HG03575 (cell line): ENCODE measurements at regions not wholly inside any gene's neighbourhood (a gene's known extent, or its start where the extent isn't known, plus 50 kb on each side); places are given as distances from the start of the nearest gene placed in this dataset.
"Not testable (repeated sequence)": the region's sequence is repeated elsewhere in the genome, so short reads cannot be mapped to it uniquely, and the experiment has no call there.

Source experiments
- ATAC-seq: cut with Tn5 transposase; IDR thresholded peaks from one replicate; pipeline ENCODE4 v1.9.1; 2021; ENCODE audit not compliant: unreplicated experiment, insufficient number of reproducible peaks, low FRiP score; ENCODE audit errors: extremely low read depth

DNA sequence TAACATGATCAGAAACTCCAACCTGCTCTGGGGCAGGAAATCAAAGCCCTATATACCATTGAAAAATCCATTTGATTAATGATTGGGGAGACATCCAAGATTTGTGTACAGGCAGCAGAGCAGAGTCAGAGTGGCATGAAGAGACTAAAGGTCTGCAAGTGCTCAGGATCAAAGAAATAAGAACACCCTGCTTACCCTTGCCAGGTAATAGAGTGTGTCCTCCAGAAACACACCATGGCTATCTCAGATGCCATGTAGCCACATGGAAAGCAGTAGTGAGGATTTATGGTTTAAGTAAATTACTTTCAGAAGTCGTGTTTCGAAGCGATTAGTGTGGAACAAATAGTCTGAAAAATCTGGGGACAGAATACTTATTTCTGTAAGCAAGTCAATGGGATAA lies 592.9 kb downstream of the SUCLG1 start:
- ATAC-seq, result no peak

DNA sequence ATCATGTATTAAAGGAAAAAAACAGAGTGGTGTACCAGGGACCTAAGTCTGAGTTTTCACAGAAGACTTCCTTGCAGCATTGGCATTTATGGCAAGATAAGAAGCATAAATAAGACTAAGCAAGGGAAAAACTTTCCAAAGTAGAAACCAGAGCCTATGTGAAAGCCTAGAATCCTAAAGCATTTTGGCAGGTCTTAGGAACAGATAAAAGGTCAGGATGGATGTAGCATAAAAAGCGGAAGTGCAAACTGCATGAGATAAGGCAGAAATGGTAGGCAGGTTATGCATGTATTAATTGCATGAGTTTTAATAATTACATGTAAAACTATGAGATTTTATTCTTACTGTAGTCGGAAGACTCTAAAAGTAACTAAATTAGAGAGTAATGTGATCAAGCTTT lies 596.5 kb downstream of the SUCLG1 start:
- no peak for ATAC-seq

DNA sequence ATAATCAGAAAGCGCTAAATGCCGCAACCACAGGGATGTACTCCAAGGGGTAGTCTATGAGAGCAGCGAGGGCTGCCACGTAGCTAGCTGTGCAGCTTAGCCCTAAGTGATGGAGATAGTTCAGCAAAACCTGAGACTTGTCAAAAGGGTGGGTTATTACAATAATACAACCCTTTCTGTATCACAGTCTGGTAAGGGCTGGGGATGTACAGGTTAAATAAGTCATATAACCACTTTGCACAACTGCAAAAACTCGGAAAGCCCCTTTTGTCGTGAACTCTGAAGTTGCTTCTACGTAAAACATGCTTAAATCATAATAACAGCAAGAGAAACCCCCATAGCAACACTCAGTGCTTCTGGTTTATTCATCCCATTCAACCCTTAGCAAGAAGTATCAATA lies 598.8 kb downstream of the SUCLG1 start:
- ATAC-seq, result no peak

DNA sequence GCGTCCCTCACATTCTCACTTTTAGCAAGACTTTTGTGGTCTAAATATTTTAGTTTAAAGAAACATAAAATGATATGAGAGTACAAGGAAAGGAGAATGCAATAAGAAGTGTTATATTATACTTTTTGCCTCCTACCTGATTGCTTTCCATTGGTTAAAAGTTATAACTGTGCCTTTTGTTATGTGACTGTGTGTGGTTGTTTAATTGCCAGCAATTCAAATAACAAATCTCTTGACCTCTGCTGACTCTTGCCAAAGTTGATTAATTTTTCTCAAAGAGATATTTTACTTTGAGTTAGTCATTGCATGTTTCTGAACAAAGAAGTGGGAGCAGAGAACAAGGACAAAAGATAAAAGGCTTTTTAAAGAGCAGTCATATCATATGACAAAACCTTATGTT lies 599.5 kb downstream of the SUCLG1 start:
- ATAC-seq, result no peak

DNA sequence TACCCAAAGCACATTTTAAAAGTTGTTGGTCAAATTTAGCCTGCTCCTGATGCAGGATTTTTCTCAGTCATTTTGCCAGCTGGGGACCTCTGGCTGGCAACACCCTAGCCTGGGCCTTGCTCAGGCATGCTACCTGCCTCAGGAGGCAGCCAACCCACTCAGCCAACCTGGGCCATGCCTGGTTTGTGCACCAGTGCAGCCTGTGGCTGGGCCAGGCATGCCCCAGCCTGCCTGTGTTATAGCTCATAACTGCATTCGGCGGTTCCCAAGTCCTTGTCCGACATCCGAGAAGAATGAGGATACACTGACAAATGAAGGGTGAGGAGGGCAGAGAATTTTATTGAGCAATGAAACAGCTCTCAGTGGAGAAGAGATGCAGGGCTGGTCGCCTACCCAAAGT lies 608.0 kb downstream of the SUCLG1 start:
- no peak for ATAC-seq

DNA sequence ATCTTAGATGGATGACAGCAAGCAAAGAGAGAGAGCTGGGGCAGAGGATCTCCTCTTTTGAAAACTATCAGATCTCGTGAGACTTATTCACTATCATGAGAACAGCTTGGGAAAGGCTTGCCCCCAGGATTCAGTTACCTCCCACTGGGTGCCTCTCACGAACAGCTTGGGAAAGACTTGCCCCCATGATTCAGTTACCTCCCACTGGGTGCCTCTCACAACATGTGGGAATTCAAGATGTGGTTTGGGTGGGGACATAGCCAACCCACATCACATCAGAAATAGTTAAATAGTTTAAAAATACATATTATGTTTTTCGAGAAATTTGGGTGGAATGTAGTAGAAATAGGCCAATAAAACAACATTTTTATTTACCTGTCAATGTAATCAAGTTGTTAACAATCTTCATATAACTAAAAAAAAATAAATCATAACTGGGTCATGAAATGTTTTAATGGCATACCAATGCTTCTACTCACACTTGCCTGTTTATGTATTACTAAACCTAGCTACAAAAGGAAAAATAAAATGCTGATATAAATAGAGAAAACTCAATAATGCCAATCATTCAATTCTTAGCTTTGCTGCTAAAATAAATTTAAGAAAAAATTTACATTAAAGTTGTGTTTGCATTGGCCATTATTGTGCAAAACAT lies 608.9 kb downstream of the SUCLG1 start:
- no peak for ATAC-seq

DNA sequence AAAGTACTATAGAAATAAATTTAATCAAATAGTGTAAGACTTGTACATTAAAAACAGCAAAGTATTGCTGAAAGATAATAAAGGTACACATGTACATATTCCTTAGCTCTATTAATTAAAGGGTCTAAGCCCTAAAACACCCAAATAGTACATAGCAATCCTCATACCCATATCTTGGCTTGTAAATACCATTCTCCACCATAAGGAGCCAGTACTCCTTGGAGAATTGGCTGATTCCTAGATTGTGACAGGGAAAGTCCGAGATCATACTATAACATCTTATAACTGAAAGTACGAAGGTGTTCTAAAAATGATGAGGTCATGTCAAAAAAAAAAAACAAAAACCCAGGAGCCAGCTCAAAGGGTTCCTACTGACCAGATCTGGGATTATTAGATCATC lies 614.6 kb downstream of the SUCLG1 start:
- no peak for ATAC-seq

DNA sequence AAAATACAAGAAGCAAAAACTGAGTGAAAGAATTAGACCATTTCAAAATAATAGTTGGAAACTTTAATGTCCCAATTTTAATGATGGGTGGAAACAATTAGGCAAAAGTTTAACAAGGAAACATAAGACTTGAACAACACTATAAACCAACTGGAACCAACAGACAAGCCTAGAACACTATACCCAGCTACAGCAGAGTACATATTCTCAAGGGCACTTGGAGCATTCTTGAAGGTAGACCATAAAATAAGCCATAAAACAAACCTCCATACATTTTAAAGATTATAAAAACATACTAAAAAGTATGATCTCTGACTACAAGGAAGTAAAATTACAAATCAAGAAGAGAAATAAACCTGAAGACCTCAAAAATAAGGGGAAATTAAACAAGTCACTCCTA lies 616.7 kb downstream of the SUCLG1 start:
- ATAC-seq, result no peak

DNA sequence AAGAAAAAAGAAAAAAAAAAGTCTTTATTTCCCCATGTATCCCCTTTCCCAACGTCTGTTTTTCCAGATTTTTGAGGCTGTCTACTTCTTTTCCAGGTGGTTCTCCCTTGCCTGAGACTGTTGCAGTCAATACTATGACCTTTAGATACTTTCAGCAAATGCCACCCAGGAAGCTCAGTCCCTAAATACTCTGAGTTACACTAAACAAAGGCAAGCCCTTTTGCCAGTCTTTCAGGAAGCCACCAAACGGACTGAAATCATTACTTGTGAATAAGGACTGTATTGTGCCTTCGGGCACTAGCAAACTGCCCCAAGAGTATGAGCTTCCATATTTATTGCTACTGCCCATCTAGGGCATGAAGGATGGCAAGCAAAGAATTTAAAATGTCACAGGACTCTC lies 621.3 kb downstream of the SUCLG1 start:
- ATAC-seq, result no peak

DNA sequence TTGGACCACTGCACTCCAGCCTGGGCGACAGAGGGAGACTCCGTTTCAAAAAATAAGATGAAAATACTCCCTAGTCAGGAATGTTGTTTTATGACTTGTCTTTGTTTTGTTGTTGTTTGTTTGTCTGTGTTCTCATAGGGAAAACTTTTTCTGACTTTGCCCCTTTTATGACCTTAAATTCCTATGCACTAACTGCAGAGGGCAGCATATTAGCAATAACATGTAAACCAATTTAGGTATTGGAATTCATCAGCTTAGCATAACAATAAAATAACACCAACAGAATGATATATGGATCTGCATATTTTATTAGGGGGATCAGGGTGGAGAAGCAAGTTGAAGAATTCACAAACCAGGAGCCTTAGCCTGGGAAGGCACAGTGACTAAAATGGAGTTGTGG lies 631.5 kb downstream of the SUCLG1 start:
- no peak for ATAC-seq

DNA sequence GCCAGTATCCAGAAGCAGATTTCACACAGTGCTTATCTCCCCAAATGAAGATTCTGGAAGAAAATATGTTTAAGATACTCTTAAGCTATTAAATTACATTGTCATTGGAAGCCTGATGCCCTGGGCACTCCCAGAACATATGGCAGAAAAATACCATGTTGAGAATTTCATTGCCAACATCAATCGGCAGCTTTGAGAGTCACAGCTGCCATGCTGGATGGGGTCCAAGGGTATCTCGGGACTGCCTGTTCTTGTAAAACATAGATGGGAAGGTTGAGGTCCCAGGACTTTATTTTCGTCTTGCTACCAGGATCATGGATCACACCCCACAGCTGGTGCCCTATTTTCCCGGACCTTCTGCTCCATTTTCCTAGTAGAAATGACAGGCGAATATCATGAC lies 632.5 kb downstream of the SUCLG1 start:
- no peak for ATAC-seq

DNA sequence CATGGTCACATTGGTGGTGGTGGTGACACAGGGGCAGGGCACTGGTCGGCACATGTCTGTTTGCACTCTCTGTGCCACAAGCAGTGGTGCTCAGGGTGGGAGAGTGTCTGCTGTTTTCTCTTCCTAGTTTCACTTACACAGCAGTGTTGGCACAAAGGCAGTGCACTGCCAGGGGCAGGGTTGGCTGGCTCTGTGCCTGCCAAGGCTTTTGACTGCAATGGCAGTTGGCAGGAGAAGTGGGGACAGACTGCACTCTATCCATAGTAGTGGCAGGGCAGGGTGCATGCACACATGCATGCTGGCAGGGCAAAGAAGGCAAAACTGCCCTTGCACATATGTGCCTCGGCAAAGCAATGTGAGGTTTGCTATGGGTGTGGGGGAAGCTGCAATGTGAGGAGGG lies 635.9 kb downstream of the SUCLG1 start:
- no peak for ATAC-seq

DNA sequence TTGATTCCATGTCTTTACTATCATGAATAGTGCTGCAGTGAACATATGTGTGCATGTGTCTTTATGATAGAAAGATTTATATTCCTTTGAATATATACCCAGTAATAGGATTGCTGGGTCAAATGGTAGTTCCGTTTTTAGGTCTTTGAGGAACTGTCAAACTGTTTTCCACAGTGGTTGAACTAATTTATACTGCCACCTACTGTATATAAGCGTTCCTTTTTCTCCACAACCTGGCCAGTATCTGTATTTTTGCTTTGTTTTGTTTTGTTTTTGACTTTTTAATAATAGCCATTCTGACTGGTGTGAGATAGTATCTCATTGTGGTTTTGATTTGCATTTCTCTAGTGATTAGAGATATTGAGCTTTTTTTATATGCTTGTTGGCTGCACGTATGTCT lies 641.6 kb downstream of the SUCLG1 start:
- no peak for ATAC-seq

DNA sequence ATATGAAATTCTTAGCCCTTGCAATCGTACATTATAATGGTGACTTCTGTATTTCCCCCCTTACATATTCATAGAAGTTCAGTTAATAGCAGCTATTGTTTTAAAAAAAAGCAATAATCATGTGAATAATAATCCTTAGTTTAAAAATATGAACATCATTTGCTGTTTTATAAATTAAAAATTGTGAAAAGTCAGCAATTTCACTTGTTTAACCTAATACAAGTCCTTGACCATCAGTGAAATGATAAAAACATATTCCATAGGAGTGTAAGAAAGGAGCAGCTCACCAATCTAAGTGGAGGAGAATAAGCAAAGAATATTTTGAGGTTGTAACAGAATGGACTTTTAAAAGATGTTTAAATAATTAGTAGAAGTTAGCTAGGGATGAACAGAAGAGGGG lies 650.2 kb downstream of the SUCLG1 start:
- ATAC-seq, result no peak

DNA sequence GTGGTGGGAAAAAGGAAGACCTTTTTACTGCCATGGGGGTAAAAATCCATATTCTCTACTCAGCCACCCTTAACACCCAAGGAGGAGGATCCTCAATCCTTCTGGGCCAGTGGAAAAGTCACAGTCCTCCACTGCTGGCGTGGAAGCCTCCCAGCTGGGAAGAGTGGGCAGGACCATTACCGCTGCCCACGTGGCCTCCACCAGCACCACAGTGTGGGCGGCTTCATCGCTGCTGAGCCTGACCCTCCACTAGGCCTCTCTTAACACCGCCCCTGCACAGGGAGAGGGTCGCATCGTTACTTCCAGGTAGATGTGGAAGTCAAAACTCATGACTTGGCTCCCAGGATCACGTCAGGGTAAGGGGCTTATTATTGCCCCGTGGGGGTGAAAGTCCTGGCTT lies 656.5 kb downstream of the SUCLG1 start:
- no peak for ATAC-seq

DNA sequence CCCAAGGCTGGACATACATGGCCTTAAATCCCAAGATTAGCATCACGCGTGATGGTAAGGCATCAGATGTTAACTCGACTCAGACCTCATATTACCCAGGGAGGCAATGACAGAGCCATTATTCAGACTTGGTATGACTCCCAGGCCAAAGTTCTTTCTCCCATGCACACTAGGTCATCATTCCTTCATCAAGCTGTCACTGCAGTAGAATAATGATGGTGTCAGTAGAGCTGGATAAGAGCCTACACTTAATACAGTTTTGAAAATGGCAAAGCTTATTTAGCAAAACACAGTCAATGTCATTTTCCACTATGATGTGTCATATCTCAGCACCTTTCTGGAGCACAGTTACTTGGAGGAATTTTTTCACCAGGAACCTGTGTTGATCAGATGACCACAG lies 663.3 kb downstream of the SUCLG1 start:
- ATAC-seq, result no peak

DNA sequence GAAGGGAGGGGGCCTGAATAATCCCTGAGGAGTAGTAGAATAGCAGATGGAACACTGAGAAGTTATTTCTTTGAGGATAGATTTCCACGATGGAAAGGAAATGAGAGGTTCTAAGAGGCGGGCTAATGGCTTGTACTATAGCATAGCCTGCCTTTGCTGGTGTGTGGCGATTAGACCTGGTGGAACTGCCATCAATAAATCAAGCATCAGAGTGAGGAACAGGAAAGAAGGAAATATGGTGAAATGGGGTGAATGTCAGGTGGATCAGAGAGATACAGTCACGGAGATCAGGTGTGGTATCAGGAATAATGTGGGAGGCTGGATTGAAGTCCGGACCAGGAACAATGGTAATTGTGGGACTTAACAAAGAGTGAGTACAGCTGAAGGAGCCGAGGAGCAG lies 668.6 kb downstream of the SUCLG1 start:
- ATAC-seq, result not testable (repeated sequence)

DNA sequence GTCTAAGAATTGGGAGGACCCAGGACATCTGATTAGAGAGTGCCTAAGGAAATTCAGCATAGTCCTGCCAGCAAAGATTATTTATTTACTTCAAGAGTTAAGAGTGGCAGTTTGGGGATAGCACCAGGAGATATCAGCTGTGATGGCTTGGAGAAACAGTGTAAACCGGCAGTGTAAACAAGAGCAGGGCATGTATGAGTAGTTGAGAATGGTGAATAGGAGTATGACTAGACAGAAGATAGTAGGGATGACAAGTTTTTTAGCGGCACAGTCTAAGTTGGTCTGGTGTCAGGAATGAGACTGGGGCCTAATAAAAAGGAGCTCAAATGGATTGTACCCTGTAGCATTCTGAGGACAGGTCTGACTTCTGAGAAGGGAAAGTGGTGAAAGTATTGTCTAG lies 669.4 kb downstream of the SUCLG1 start:
- ATAC-seq, result not testable (repeated sequence)

DNA sequence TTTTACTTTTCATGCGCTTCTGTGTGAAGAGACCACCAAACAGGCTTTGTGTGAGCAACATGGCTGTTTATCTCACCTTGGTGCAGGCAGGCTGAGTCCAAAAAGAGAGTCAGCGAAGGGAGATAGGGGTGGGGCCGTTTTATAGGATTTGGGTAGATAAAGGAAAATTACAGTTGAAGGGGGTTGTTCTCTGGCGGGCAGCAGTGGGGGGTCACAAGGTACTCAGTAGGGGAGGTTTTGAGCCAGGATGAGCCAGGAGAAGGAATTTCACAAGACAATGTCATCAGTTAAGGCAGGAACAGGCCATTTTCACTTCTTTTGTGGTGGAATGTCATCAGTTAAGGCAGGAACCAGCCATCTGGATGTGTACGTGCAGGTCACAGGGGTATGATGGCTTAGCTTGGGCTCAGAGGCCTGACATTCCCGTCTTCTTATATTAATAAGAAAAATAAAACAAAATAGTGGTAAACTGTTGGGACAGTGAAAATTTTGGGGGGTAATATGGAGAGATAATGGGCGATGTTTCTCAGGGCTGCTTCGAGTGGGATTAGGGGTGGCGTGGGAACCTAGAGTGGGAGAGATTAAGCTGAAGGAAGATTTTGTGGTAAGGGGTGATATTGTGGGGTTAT lies 670.0 kb downstream of the SUCLG1 start:
- not testable (repeated sequence) for ATAC-seq

DNA sequence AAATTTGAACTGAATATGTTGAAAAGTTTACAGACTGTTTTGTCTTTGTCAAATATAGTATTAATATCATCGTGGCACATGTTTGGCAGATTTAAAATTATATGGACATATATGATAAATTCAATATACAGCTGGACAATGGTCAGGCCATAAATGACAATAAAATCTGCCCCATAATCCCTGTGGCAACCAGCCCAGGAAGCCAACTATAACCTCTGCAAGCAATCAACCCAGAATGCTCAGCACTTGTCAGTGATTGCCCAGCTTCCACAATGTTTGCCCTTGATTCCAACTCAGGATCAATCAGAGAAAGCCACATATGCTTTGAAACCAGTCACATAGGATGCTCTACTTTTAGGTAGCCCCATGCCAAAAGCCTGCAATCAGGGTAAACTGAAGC lies 671.9 kb downstream of the SUCLG1 start:
- no peak for ATAC-seq

DNA sequence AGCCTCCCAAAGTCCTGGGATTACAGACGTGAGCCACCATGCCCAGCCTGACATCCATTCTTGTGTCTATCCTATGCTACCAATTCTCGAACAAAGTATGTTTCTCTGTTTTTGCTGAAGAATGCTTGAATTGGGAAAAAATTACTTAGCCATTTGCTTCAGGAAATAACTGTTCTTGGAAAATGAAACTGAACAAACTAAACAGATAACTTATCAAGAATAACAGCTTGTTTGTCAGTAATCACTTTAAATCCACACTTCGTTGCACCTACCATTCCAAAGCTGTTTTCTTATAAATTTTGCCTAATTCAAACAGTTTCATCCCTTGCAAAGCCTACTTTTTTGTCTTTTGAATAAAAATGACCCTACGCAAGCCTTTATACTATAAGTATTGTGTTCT lies 672.9 kb downstream of the SUCLG1 start:
- no peak for ATAC-seq
